ENCODE measurements at regions not wholly inside any gene's neighbourhood (a gene's known extent, or its start where the extent isn't known, plus 50 kb on each side); places are given as distances from the start of the nearest gene placed in this dataset.
"Not testable (repeated sequence)": the region's sequence is repeated elsewhere in the genome, so short reads cannot be mapped to it uniquely, and the experiment has no call there.

DNA sequence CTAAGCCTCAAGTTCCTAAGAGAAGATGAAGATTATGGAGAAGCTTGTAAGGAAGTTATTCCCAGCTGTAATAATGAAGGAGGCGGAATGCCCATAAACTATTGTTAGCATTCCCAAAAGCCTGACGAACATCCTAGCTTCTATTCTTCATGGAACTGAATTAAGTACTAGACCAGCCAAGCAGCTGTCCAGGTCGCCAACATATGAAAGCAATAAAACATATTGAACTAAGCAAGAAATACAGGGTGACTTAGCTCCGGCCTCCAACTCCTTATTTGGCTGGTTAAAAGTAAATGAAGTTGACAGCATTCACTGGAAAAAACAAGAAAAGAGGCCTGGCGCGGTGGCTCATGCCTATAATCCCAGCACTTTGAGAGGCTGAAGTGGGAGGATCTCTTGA, 174.0 kb upstream of the TPM1 start:
- Histone ChIP-seq H2AFZ (ENCODE audit: low read length) (no peak overlapping the region), H3K27ac (ENCODE audit: insufficient read depth, low read length) (no peak overlapping the region)

DNA sequence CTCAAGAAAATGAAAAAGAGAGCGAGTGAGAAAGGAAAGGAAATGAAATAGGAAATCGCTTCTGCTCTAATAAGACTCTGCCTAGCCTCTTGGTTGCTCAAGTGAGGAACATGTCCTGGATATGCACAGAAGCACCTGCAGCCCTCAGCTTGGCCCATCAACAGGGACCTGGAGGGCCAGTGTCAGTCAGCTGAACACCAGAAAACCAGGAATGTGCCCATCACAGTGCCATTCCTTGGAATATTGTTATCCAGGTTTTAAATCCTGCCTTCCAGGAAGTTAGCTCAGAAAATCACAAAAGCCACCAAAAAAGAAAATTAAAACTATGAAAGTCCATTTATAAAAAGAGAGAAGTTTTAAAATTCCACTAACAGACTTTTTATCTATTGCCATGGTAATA, 173.4 kb upstream of the TPM1 start:
- no peaks in the 10 kb centered on the region for H3K27me3 ChIP-seq (ENCODE audit: control insufficient read depth, insufficient read depth, low read length)
- H3K4me3 ChIP-seq (replicated peaks in 1 of 4; ENCODE audit: control extremely low read depth in 1 of 4, insufficient read depth in 1 of 4, low read depth in 3 of 4, low read length in 4 of 4), result no peak overlapping the region
- no peaks in the 10 kb centered on the region for H3K36me3 ChIP-seq (ENCODE audit: control insufficient read depth, insufficient read depth, low read length)
- no peaks in the 10 kb centered on the region for H3K79me2 ChIP-seq (ENCODE audit: control insufficient read depth, insufficient read depth, low read length)
- H3K9me3 ChIP-seq (ENCODE audit: control insufficient read depth, insufficient read depth, low read depth, low read length), result no peaks in the 10 kb centered on the region
- H3K9ac ChIP-seq (ENCODE audit: insufficient read depth, low read length), result no peak overlapping the region
- H3K4me2 ChIP-seq (ENCODE audit: extremely low read depth, insufficient read depth, low read length), result no peak overlapping the region
- H3K4me1 ChIP-seq (ENCODE audit: control insufficient read depth, extremely low read depth, insufficient read depth, low read length), result no peaks in the 10 kb centered on the region
- no peak for DNase-seq (ENCODE audit: low read depth in 2 of 2)
- no peak overlapping the region for H2AFZ ChIP-seq (ENCODE audit: low read length)
- no peaks in the 10 kb centered on the region for H4K20me1 ChIP-seq (ENCODE audit: control insufficient read depth, extremely low read depth, insufficient read depth, low read length)
- H3K27ac ChIP-seq (ENCODE audit: insufficient read depth, low read length), result no peak overlapping the region
- TF ChIP-seq, protein P1, sequence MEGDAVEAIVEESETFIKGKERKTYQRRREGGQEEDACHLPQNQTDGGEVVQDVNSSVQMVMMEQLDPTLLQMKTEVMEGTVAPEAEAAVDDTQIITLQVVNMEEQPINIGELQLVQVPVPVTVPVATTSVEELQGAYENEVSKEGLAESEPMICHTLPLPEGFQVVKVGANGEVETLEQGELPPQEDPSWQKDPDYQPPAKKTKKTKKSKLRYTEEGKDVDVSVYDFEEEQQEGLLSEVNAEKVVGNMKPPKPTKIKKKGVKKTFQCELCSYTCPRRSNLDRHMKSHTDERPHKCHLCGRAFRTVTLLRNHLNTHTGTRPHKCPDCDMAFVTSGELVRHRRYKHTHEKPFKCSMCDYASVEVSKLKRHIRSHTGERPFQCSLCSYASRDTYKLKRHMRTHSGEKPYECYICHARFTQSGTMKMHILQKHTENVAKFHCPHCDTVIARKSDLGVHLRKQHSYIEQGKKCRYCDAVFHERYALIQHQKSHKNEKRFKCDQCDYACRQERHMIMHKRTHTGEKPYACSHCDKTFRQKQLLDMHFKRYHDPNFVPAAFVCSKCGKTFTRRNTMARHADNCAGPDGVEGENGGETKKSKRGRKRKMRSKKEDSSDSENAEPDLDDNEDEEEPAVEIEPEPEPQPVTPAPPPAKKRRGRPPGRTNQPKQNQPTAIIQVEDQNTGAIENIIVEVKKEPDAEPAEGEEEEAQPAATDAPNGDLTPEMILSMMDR (conservative IDR thresholded peaks at IDR 0.05 in 1 of 2, IDR thresholded peaks at IDR 0.05 in 1 of 2; ENCODE audit: low read depth in 1 of 2, low read length in 2 of 2), result no peak
- TF ChIP-seq EZH2 (IDR thresholded peaks at IDR 0.05; ENCODE audit: low read length, missing control alignments), result no peak

More for the DNA sequence above, 174.0 kb upstream of the TPM1 start:
- TF ChIP-seq, protein P1 (conservative IDR thresholded peaks at IDR 0.05 in 1 of 2, IDR thresholded peaks at IDR 0.05 in 1 of 2; ENCODE audit: low read depth in 1 of 2, low read length in 2 of 2), result no peak
- TF ChIP-seq EZH2 (IDR thresholded peaks at IDR 0.05; ENCODE audit: low read length, missing control alignments), result no peak
- H4K20me1 ChIP-seq (ENCODE audit: control insufficient read depth, extremely low read depth, insufficient read depth, low read length), result no peaks in the 10 kb centered on the region
- H3K9ac ChIP-seq (ENCODE audit: insufficient read depth, low read length), result no peak overlapping the region
- H3K4me3 ChIP-seq (replicated peaks in 1 of 4; ENCODE audit: control extremely low read depth in 1 of 4, insufficient read depth in 1 of 4, low read depth in 3 of 4, low read length in 4 of 4), result no peak overlapping the region
- no peaks in the 10 kb centered on the region for H3K79me2 ChIP-seq (ENCODE audit: control insufficient read depth, insufficient read depth, low read length)
- no peaks in the 10 kb centered on the region for H3K9me3 ChIP-seq (ENCODE audit: control insufficient read depth, insufficient read depth, low read depth, low read length)
- no peaks in the 10 kb centered on the region for H3K36me3 ChIP-seq (ENCODE audit: control insufficient read depth, insufficient read depth, low read length)
- H3K4me2 ChIP-seq (ENCODE audit: extremely low read depth, insufficient read depth, low read length), result no peak overlapping the region
- no peaks in the 10 kb centered on the region for H3K27me3 ChIP-seq (ENCODE audit: control insufficient read depth, insufficient read depth, low read length)
- DNase-seq (ENCODE audit: low read depth in 2 of 2), result no peak
- H3K4me1 ChIP-seq (ENCODE audit: control insufficient read depth, extremely low read depth, insufficient read depth, low read length), result no peaks in the 10 kb centered on the region

DNA sequence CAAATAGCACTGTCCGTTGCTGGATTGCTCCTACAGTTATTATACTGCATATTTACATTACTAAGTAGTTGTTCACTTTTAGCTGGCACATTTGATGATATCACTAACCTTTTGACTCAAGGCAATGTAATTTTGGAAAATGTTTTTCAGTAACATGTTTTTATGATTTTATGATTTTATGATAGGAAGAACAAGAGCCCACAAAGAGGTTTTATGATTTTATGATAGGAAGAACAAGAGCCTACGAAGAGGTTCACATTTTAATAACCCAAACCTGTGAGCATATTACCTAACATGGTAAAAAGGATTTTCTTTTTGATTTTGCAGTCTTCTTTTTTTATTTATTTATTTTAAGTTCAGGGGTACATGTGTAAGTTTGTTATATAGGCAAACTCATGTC, 172.3 kb upstream of the TPM1 start:
- Histone ChIP-seq H3K4me2 (ENCODE audit: extremely low read depth, insufficient read depth, low read length) (no peak overlapping the region), H2AFZ (ENCODE audit: low read length) (no peak overlapping the region), H3K9me3 (ENCODE audit: control insufficient read depth, insufficient read depth, low read depth, low read length) (no peaks in the 10 kb centered on the region), H3K4me3 (replicated peaks in 1 of 4; ENCODE audit: control extremely low read depth in 1 of 4, insufficient read depth in 1 of 4, low read depth in 3 of 4, low read length in 4 of 4) (no peak overlapping the region), H4K20me1 (ENCODE audit: control insufficient read depth, extremely low read depth, insufficient read depth, low read length) (no peaks in the 10 kb centered on the region), H3K9ac (ENCODE audit: insufficient read depth, low read length) (no peak overlapping the region), H3K27me3 (ENCODE audit: control insufficient read depth, insufficient read depth, low read length) (no peaks in the 10 kb centered on the region), H3K27ac (ENCODE audit: insufficient read depth, low read length) (no peak overlapping the region), H3K4me1 (ENCODE audit: control insufficient read depth, extremely low read depth, insufficient read depth, low read length) (no peaks in the 10 kb centered on the region), H3K79me2 (ENCODE audit: control insufficient read depth, insufficient read depth, low read length) (no peaks in the 10 kb centered on the region), H3K36me3 (ENCODE audit: control insufficient read depth, insufficient read depth, low read length) (no peaks in the 10 kb centered on the region)
- TF ChIP-seq, protein P1 (conservative IDR thresholded peaks at IDR 0.05 in 1 of 2, IDR thresholded peaks at IDR 0.05 in 1 of 2; ENCODE audit: low read depth in 1 of 2, low read length in 2 of 2), result no peak
- no peak for TF ChIP-seq EZH2 (IDR thresholded peaks at IDR 0.05; ENCODE audit: low read length, missing control alignments)
- no peak for DNase-seq (ENCODE audit: low read depth in 2 of 2)

DNA sequence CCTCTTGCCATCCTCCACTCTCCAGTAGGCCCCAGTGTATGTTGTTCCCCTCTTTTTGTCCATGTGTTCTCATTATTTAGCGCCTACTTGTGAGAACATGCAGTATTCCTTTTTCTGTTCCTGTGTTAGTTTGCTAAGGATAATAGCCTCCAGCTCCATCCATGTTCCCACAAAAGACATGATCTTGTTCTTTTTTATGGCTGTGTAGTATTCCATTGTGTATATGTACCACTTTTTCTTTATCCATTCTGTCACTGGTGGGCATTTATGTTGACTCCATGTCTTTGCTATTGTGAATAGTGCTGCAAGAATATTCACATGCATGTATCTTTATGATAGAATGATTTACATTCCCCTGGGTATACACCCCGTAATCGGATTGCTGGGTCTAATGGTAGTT, 171.8 kb upstream of the TPM1 start:
- H3K4me1 ChIP-seq (ENCODE audit: control insufficient read depth, extremely low read depth, insufficient read depth, low read length); H2AFZ ChIP-seq (ENCODE audit: low read length); DNase-seq (ENCODE audit: low read depth in 2 of 2); H3K27me3 ChIP-seq (ENCODE audit: control insufficient read depth, insufficient read depth, low read length); H3K4me3 ChIP-seq (replicated peaks in 1 of 4; ENCODE audit: control extremely low read depth in 1 of 4, insufficient read depth in 1 of 4, low read depth in 3 of 4, low read length in 4 of 4); H4K20me1 ChIP-seq (ENCODE audit: control insufficient read depth, extremely low read depth, insufficient read depth, low read length); H3K79me2 ChIP-seq (ENCODE audit: control insufficient read depth, insufficient read depth, low read length); H3K9me3 ChIP-seq (ENCODE audit: control insufficient read depth, insufficient read depth, low read depth, low read length); H3K9ac ChIP-seq (ENCODE audit: insufficient read depth, low read length); H3K36me3 ChIP-seq (ENCODE audit: control insufficient read depth, insufficient read depth, low read length); H3K4me2 ChIP-seq (ENCODE audit: extremely low read depth, insufficient read depth, low read length); H3K27ac ChIP-seq (ENCODE audit: insufficient read depth, low read length): not testable (repeated sequence)

All from fibroblast of lung (primary cell).